Neural cell (in vitro differentiated cells): ENCODE measurements at regions not wholly inside any gene's neighbourhood (a gene's known extent, or its start where the extent isn't known, plus 50 kb on each side); places are given as distances from the start of the nearest gene placed in this dataset.

ENCODE experiments used
- CTCF ChIP-seq: fragments of 450-650 bp; IDR thresholded peaks from 2 replicates; pipeline ENCODE4 v1.5.1; 2014; ENCODE audit warnings: antibody characterized with exemption, mild to moderate bottlenecking, moderate library complexity; ENCODE audit not compliant: poor library complexity, severe bottlenecking
- EP300 ChIP-seq: fragments of 450-650 bp; conservative IDR thresholded peaks from 2 replicates; pipeline ENCODE4 v1.6.1; 2014; ENCODE audit warnings: antibody characterized with exemption, mild to moderate bottlenecking, moderate library complexity; ENCODE audit not compliant: poor library complexity, severe bottlenecking
- EZH2 ChIP-seq: fragments of 200-600, 300-800 bp; shearing (Covaris generic), sonication (generic); IDR thresholded peaks from 2 replicates; pipeline ENCODE4 v1.6.1; 2014; ENCODE audit warnings: antibody characterized with exemption, low read length, borderline replicate concordance, mild to moderate bottlenecking; ENCODE audit not compliant: insufficient read depth, poor library complexity, severe bottlenecking
- MXI1 ChIP-seq: fragments of 450-650 bp; conservative IDR thresholded peaks from 2 replicates; pipeline ENCODE4 v1.6.1; 2014; ENCODE audit warnings: antibody characterized with exemption, mild to moderate bottlenecking; ENCODE audit not compliant: poor library complexity, severe bottlenecking
- POLR2AphosphoS5 ChIP-seq: IDR thresholded peaks from 2 replicates; pipeline ENCODE4 v1.6.1; 2012
- REST ChIP-seq: IDR thresholded peaks from 2 replicates; pipeline ENCODE4 v1.6.1; 2012; ENCODE audit warnings: borderline replicate concordance
- SMC3 ChIP-seq: fragments of 450-650 bp; conservative IDR thresholded peaks from 2 replicates; pipeline ENCODE4 v1.6.1; 2014; ENCODE audit warnings: antibody characterized with exemption, mild to moderate bottlenecking, moderate library complexity; ENCODE audit not compliant: poor library complexity

- TF ChIP-seq POLR2AphosphoS5 (peak; percentile 15), CTCF (no peak), EZH2 (no peak), MXI1 (no peak), REST (no peak), SMC3 (no peak), EP300 (no peak)
Observed at GRCh38 chr4:138945401-138945800, 70.2 kb upstream of the NOCT start.
